ENCODE measurements at regions not wholly inside any gene's neighbourhood (a gene's known extent, or its start where the extent isn't known, plus 50 kb on each side); places are given as distances from the start of the nearest gene placed in this dataset.

DNA sequence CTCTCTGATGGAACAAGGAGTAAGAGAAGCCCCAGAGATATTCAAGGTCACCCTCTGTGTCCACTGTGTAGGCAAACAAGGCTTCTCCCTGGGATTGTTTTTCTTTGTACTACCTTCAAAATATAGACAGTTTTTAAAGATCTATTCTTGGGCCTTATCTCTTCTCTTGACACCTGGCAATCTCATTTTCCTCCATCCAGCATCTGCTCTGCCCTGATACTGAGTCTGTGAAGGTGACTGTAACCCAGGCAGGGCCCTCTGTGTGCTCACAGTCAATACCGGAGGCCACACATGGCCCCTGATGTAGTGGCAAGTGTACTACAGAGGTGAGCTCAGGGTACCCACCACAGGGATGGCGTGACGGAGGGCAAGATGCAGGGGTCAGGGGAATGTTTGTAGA is 221.1 kb downstream of the SNX10 start:
- no peaks in the 10 kb centered on the region for H3K9me3 ChIP-seq
- DNase-seq = no peak
- no peak for TF ChIP-seq POLR2A (IDR thresholded peaks at IDR 0.05)
- TF ChIP-seq, protein P1, sequence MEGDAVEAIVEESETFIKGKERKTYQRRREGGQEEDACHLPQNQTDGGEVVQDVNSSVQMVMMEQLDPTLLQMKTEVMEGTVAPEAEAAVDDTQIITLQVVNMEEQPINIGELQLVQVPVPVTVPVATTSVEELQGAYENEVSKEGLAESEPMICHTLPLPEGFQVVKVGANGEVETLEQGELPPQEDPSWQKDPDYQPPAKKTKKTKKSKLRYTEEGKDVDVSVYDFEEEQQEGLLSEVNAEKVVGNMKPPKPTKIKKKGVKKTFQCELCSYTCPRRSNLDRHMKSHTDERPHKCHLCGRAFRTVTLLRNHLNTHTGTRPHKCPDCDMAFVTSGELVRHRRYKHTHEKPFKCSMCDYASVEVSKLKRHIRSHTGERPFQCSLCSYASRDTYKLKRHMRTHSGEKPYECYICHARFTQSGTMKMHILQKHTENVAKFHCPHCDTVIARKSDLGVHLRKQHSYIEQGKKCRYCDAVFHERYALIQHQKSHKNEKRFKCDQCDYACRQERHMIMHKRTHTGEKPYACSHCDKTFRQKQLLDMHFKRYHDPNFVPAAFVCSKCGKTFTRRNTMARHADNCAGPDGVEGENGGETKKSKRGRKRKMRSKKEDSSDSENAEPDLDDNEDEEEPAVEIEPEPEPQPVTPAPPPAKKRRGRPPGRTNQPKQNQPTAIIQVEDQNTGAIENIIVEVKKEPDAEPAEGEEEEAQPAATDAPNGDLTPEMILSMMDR (IDR thresholded peaks at IDR 0.05) = no peak
- H3K36me3 ChIP-seq = no peaks in the 10 kb centered on the region
- H3K27me3 ChIP-seq = no peaks in the 10 kb centered on the region
- H3K4me1 ChIP-seq = no peaks in the 10 kb centered on the region
- H3K27ac ChIP-seq = no peak overlapping the region
- H3K4me3 ChIP-seq = no peak overlapping the region

DNA sequence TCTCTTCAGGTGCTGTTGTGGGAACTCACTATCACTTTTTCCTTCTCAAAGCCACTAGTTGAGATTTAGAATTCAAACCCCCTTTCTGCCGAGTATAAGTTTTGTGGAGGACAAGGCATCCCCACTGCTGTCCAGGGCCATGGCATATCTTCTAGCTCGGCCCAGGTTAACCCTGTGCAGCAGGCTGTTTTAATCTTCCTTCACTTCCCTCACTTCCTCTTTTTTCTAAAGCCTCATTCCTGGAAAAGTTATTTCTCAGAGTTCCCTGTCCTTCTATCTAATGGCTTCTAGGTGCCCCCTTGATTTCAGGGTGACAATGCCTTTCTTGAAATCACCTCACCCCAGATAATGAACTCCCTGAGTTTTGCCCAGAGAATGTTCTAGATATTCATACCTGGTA is 222.3 kb downstream of the SNX10 start:
- no peak for DNase-seq

DNA sequence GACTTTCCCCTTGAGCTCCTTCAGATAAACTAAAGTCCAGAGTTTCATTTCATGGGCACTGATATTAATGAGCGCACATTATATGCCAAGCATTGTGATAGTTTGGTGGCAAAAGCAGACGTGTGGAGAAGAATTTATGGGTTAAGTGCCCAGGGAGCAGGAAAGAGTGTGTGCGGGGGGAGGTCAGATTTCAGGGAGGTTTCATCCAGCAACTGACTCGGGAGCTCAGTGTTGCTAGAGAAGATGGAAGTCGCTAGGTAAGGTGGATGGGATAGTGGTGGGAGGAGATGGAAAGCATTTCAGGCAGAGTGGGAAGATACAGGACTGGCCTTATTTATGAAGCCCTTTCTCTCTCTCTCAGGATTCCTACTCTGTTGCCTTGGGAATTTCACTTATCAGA is 223.0 kb downstream of the SNX10 start:
- no peaks in the 10 kb centered on the region for H3K36me3 ChIP-seq
- no peak for DNase-seq
- no peak for TF ChIP-seq POLR2A (IDR thresholded peaks at IDR 0.05)
- TF ChIP-seq, protein P1 (IDR thresholded peaks at IDR 0.05) = no peak
- no peak overlapping the region for H3K4me3 ChIP-seq
- no peaks in the 10 kb centered on the region for H3K9me3 ChIP-seq
- H3K27ac ChIP-seq = no peak overlapping the region
- H3K27me3 ChIP-seq = no peaks in the 10 kb centered on the region
- no peaks in the 10 kb centered on the region for H3K4me1 ChIP-seq

More for the DNA sequence above, 222.3 kb downstream of the SNX10 start:
- Histone ChIP-seq H3K27me3 (no peaks in the 10 kb centered on the region), H3K36me3 (no peaks in the 10 kb centered on the region), H3K4me1 (no peaks in the 10 kb centered on the region), H3K9me3 (no peaks in the 10 kb centered on the region), H3K27ac (no peak overlapping the region), H3K4me3 (no peak overlapping the region)
- TF ChIP-seq, protein P1 (IDR thresholded peaks at IDR 0.05) = no peak
- no peak for TF ChIP-seq POLR2A (IDR thresholded peaks at IDR 0.05)

DNA sequence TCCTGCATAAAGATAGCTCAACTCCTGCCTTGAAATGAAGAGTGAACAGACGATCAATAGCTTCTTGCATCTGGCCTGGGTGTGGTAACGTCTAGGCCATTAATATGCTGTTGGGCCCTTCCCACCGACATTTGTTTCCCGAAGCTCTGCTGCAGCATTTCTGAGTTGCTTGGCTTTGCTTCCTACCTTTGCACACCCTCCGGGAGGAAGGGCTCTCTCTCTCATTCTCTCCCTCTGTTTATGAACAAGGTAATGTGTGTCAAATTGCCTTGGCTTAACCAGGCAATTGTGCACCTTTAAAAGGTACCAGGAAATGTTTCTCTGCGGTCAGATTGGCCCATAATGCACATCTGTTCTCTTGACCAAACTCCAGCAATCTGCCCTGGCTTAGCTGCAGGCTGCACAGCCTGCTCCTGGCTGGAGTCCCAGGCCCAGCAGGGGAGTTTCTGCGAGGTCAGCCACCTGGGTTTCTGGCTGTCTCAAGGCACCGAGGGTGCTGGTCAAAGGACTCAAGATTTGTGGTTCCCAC is 223.7 kb downstream of the SNX10 start:
- Histone ChIP-seq H3K4me3 (no peak overlapping the region), H3K36me3 (no peaks in the 10 kb centered on the region), H3K9me3 (no peaks in the 10 kb centered on the region), H3K4me1 (no peaks in the 10 kb centered on the region), H3K27ac (no peak overlapping the region), H3K27me3 (no peaks in the 10 kb centered on the region)
- DNase-seq = no peak
- TF ChIP-seq, protein P1 (IDR thresholded peaks at IDR 0.05) = no peak
- TF ChIP-seq POLR2A (IDR thresholded peaks at IDR 0.05) = no peak

DNA sequence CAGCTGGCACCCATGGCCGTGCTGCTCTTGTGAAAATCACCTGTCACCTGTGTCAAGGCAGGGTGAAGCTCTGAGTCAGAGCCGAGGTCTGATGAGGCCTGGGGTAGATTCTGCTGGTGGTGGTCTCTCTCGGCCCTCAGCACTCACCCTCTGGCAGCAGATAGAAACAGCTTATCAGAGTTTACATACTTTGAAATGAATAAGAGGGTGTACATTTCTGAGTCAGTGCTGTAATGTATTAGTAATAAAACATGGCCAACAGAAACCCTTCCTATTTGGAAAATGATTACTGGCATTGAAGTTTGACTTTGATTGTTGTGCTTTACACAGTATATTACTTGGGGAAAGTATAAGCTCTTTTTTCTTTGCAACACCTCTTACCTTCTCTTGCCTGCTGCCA is 228.8 kb downstream of the SNX10 start:
- no peak for DNase-seq
- Histone ChIP-seq H3K36me3 (no peaks in the 10 kb centered on the region), H3K4me1 (no peaks in the 10 kb centered on the region), H3K9me3 (no peaks in the 10 kb centered on the region), H3K4me3 (no peak overlapping the region), H3K27ac (no peak overlapping the region), H3K27me3 (no peaks in the 10 kb centered on the region)
- TF ChIP-seq, protein P1 (IDR thresholded peaks at IDR 0.05) = no peak
- TF ChIP-seq POLR2A (IDR thresholded peaks at IDR 0.05) = no peak

DNA sequence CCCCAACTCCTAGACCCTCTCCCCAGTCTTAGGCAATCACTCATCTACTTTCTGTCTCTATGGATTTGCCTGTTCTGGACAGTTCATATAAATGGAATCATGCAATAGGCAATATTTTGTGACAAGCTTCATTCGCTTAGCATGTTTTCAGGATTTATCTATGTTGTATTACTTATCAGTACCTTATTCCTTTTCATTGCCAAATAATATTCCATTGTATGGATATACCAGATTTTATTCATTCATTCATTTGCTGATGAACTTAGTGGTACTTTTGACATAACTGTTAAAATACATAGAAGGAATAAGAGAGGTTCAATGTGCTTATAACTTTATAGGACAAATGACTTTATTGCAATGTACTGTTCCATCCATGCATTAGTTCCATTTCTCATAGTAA is 231.0 kb downstream of the SNX10 start:
- TF ChIP-seq, protein P1 (IDR thresholded peaks at IDR 0.05) = no peak
- no peak for TF ChIP-seq POLR2A (IDR thresholded peaks at IDR 0.05)
- Histone ChIP-seq H3K9me3 (no peaks in the 10 kb centered on the region), H3K27me3 (no peaks in the 10 kb centered on the region), H3K36me3 (no peaks in the 10 kb centered on the region), H3K4me1 (no peaks in the 10 kb centered on the region), H3K4me3 (no peak overlapping the region), H3K27ac (no peak overlapping the region)
- DNase-seq = no peak

Measured in Peyer's patch (tissue), 4 donors.